Fibroblast of the aortic adventitia (primary cell): ENCODE measurements at regions not wholly inside any gene's neighbourhood (a gene's known extent, or its start where the extent isn't known, plus 50 kb on each side); places are given as distances from the start of the nearest gene placed in this dataset.
A peak's percentile ranks its signal among the peaks of the same experiment; 100 is the strongest.

ENCODE experiments used
- DNase-seq: peaks from one replicate; pipeline ENCODE4 v3.0.0-alpha.2; 2010; ENCODE audit warnings: low read depth
- H3K4me3 ChIP-seq: 2 replicates; pipeline ENCODE4 v1.5.1; 2011; ENCODE audit warnings: low read depth, mild to moderate bottlenecking, control low read depth, low read length, moderate library complexity
- CTCF ChIP-seq: IDR thresholded peaks from 2 replicates; pipeline ENCODE4 v1.5.1; 2011; ENCODE audit warnings: mild to moderate bottlenecking, low read length, control low read depth, inconsistent platforms; ENCODE audit not compliant: insufficient read depth

- no peak for DNase-seq
- no peak overlapping the region for H3K4me3 ChIP-seq
- no peak for TF ChIP-seq CTCF
Observed at GRCh38 chr5:9876451-9876850, 246.3 kb upstream of the TAS2R1 start.

GRCh38 chr5:9869616-9870288, 239.6 kb upstream of the TAS2R1 start:
- peak; percentile 71 for DNase-seq
- no peak overlapping the region for H3K4me3 ChIP-seq
- no peak for TF ChIP-seq CTCF

GRCh38 chr5:9865574-9865973, 235.4 kb upstream of the TAS2R1 start:
- no peak for DNase-seq
- no peak for TF ChIP-seq CTCF
- H3K4me3 ChIP-seq, result no peak overlapping the region

GRCh38 chr5:9864791-9865190, 234.6 kb upstream of the TAS2R1 start:
- no peak for DNase-seq
- TF ChIP-seq CTCF, result no peak
- no peak overlapping the region for H3K4me3 ChIP-seq

GRCh38 chr5:9863486-9863885, 233.3 kb upstream of the TAS2R1 start:
- no peak overlapping the region for H3K4me3 ChIP-seq
- DNase-seq, result no peak
- no peak for TF ChIP-seq CTCF

- DNase-seq, result no peak
- no peak overlapping the region for H3K4me3 ChIP-seq
- no peak for TF ChIP-seq CTCF
Observed at GRCh38 chr5:9861666-9862256, 231.6 kb upstream of the TAS2R1 start.

GRCh38 chr5:9859808-9860207, 229.7 kb upstream of the TAS2R1 start:
- H3K4me3 ChIP-seq, result no peak overlapping the region

More at GRCh38 chr5:9859808-9860207, 229.7 kb upstream of the TAS2R1 start:
- no peak for DNase-seq
- TF ChIP-seq CTCF, result no peak
